ENCODE measurements at regions not wholly inside any gene's neighbourhood (a gene's known extent, or its start where the extent isn't known, plus 50 kb on each side); places are given as distances from the start of the nearest gene placed in this dataset.

GRCh38 chrX:81054904-81055303 lies 146.8 kb downstream of the HMGN5 start:
- CTCF ChIA-PET: no interaction called here
- H3K4me2 ChIP-seq: no peak overlapping the region
- H3K4me1 ChIP-seq: no peaks in the 10 kb centered on the region
- no peak overlapping the region for H3K27ac ChIP-seq
- no peak for FAIRE-seq
- WGBS (ENCODE audit: missing lambda C conversion rate): 0% methylated on average over 3 of the region's 3 CpGs
- H3K9me3 ChIP-seq: no peaks in the 10 kb centered on the region
- POLR2A ChIA-PET: no interaction called here
- no peak overlapping the region for H3K4me3 ChIP-seq
- ATAC-seq: no peak
- DNase-seq (ENCODE audit: low read depth in 1 of 2, low spot score in 1 of 2): no peak
- no peak for TF ChIP-seq CHD2 (IDR thresholded peaks at IDR 0.05; ENCODE audit: low read length, partially characterized antibody)
- TF ChIP-seq MAZ (IDR thresholded peaks at IDR 0.05; ENCODE audit: borderline replicate concordance, low read depth, low read length): no peak
- TF ChIP-seq ZSCAN20 (CRISPR knock-in tag; IDR thresholded peaks at IDR 0.05): no peak
- no peak for TF ChIP-seq POLR2AphosphoS2 (conservative IDR thresholded peaks at IDR 0.05; ENCODE audit: low read length)
- no peak for TF ChIP-seq USF2 (IDR thresholded peaks at IDR 0.05)
- TF ChIP-seq MYC (IDR thresholded peaks at IDR 0.05; ENCODE audit: borderline replicate concordance, low read length): no peak
- no peak for TF ChIP-seq CTCF (IDR thresholded peaks at IDR 0.05)
- TF ChIP-seq RCOR1 (IDR thresholded peaks at IDR 0.05; ENCODE audit: low read depth, low read length): no peak
- TF ChIP-seq CEBPB (IDR thresholded peaks at IDR 0.05): no peak
- TF ChIP-seq FOSB (CRISPR knock-in tag; IDR thresholded peaks at IDR 0.05): no peak
- no peak for TF ChIP-seq FOSL2 (IDR thresholded peaks at IDR 0.05)
- no peak for TF ChIP-seq FOSL2 (CRISPR knock-in tag; IDR thresholded peaks at IDR 0.05)
- TF ChIP-seq TP53 (CRISPR knock-in tag; IDR thresholded peaks at IDR 0.05): no peak
- no peak for TF ChIP-seq ZFP36 (IDR thresholded peaks at IDR 0.05; ENCODE audit: borderline replicate concordance, partially characterized antibody)
- TF ChIP-seq ZC3H11A (IDR thresholded peaks at IDR 0.05): no peak
- TF ChIP-seq RAD21 (conservative IDR thresholded peaks at IDR 0.05 in 1 of 2, IDR thresholded peaks at IDR 0.05 in 1 of 2): no peak
- no peak for TF ChIP-seq HDAC2 (IDR thresholded peaks at IDR 0.05)
- no peak for TF ChIP-seq POLR2A (IDR thresholded peaks at IDR 0.05; ENCODE audit: low read length)

- ChIA-PET POLR2A (no interaction called here), CTCF (no interaction called here)
- WGBS (ENCODE audit: missing lambda C conversion rate): 0% methylated on average over 1 of the region's 1 CpG
- Histone ChIP-seq H3K4me1 (no peaks in the 10 kb centered on the region), H3K27ac (no peak overlapping the region), H3K4me3 (no peak overlapping the region), H3K4me2 (no peak overlapping the region), H3K9me3 (no peaks in the 10 kb centered on the region)
- ATAC-seq (no peak), FAIRE-seq (no peak), DNase-seq (ENCODE audit: low read depth in 1 of 2, low spot score in 1 of 2) (no peak)
- TF ChIP-seq HES2 (IDR thresholded peaks at IDR 0.05): no peak
- no peak for TF ChIP-seq TFCP2L1 (CRISPR knock-in tag; IDR thresholded peaks at IDR 0.05)
- TF ChIP-seq NPAS2 (CRISPR knock-in tag; IDR thresholded peaks at IDR 0.05; ENCODE audit: borderline replicate concordance): no peak
- no peak for TF ChIP-seq KDM1A (IDR thresholded peaks at IDR 0.05; ENCODE audit: low read depth)
- TF ChIP-seq MAFK (IDR thresholded peaks at IDR 0.05; ENCODE audit: partially characterized antibody): no peak
- no peak for TF ChIP-seq EHMT2 (IDR thresholded peaks at IDR 0.05; ENCODE audit: low read depth)
- no peak for TF ChIP-seq USF2 (IDR thresholded peaks at IDR 0.05)
- TF ChIP-seq CHD4 (IDR thresholded peaks at IDR 0.05; ENCODE audit: borderline replicate concordance): no peak
- no peak for TF ChIP-seq JUN (IDR thresholded peaks at IDR 0.05)
- TF ChIP-seq BHLHE40 (IDR thresholded peaks at IDR 0.05; ENCODE audit: low read depth, low read length): no peak
- TF ChIP-seq GATA3 (IDR thresholded peaks at IDR 0.05; ENCODE audit: borderline replicate concordance): no peak
- no peak for TF ChIP-seq NFE2L2 (conservative IDR thresholded peaks at IDR 0.05; ENCODE audit: low read length)
- no peak for TF ChIP-seq EP300 (IDR thresholded peaks at IDR 0.05)
- no peak for TF ChIP-seq BCL3 (IDR thresholded peaks at IDR 0.05)
- no peak for TF ChIP-seq HOXB5 (CRISPR knock-in tag; IDR thresholded peaks at IDR 0.05)
- TF ChIP-seq TP53 (CRISPR knock-in tag; IDR thresholded peaks at IDR 0.05): no peak
These were observed 180.2 kb downstream of the HMGN5 start for GRCh38 chrX:81021478-81021877.

Measured in A549 (cell line).